HG02943 (cell line): ENCODE measurements at regions not wholly inside any gene's neighbourhood (a gene's known extent, or its start where the extent isn't known, plus 50 kb on each side); places are given as distances from the start of the nearest gene placed in this dataset.
A peak's percentile ranks its signal among the peaks of the same experiment; 100 is the strongest.
"Not testable (repeated sequence)": the region's sequence is repeated elsewhere in the genome, so short reads cannot be mapped to it uniquely, and the experiment has no call there.

Source experiments
- ATAC-seq: cut with Tn5 transposase; IDR thresholded peaks from one replicate; pipeline ENCODE4 v1.9.1; 2021; ENCODE audit warnings: mild to moderate bottlenecking, low read depth, moderate library complexity; ENCODE audit not compliant: unreplicated experiment

GRCh38 chr12:29023436-29024076, 125.5 kb upstream of the FAR2 start:
- no peak for ATAC-seq

GRCh38 chr12:29024117-29024516, 125.0 kb upstream of the FAR2 start:
- no peak for ATAC-seq

- no peak for ATAC-seq
Measured at GRCh38 chr12:29025937-29026336, 123.1 kb upstream of the FAR2 start.

- ATAC-seq = no peak
Measured at GRCh38 chr12:29026419-29026818, 122.7 kb upstream of the FAR2 start.

- ATAC-seq = not testable (repeated sequence)
Measured at GRCh38 chr12:29029484-29029883, 119.6 kb upstream of the FAR2 start.

GRCh38 chr12:29030006-29030405, 119.1 kb upstream of the FAR2 start:
- no peak for ATAC-seq

GRCh38 chr12:29032446-29032845, 116.6 kb upstream of the FAR2 start:
- no peak for ATAC-seq

GRCh38 chr12:29033519-29033918, 115.6 kb upstream of the FAR2 start:
- no peak for ATAC-seq

GRCh38 chr12:29035112-29035511, 114.0 kb upstream of the FAR2 start:
- no peak for ATAC-seq

- ATAC-seq = no peak
Measured at GRCh38 chr12:29039013-29039412, 110.1 kb upstream of the FAR2 start.

- ATAC-seq = no peak
Measured at GRCh38 chr12:29041621-29042020, 107.5 kb upstream of the FAR2 start.

GRCh38 chr12:29043069-29043468, 106.0 kb upstream of the FAR2 start:
- ATAC-seq = no peak

GRCh38 chr12:29044799-29045198, 104.3 kb upstream of the FAR2 start:
- ATAC-seq = no peak

- ATAC-seq = no peak
Measured at GRCh38 chr12:29048787-29049186, 100.3 kb upstream of the FAR2 start.

- ATAC-seq = peak; percentile 90
Measured at GRCh38 chr12:29050503-29050902, 98.6 kb upstream of the FAR2 start.

GRCh38 chr12:29051221-29051620, 97.9 kb upstream of the FAR2 start:
- ATAC-seq = no peak

- ATAC-seq = no peak
Measured at GRCh38 chr12:29053567-29053966, 95.5 kb upstream of the FAR2 start.

GRCh38 chr12:29054858-29055663, 94.0 kb upstream of the FAR2 start:
- no peak for ATAC-seq

- no peak for ATAC-seq
Measured at GRCh38 chr12:29066011-29066588, 83.0 kb upstream of the FAR2 start.

- no peak for ATAC-seq
Measured at GRCh38 chr12:29067430-29067829, 81.6 kb upstream of the FAR2 start.

- no peak for ATAC-seq
Measured at GRCh38 chr12:29070309-29070708, 78.8 kb upstream of the FAR2 start.

GRCh38 chr12:29071099-29071498, 78.0 kb upstream of the FAR2 start:
- ATAC-seq = no peak
